Transverse colon (tissue), 4 donors: ENCODE measurements at regions not wholly inside any gene's neighbourhood (a gene's known extent, or its start where the extent isn't known, plus 50 kb on each side); places are given as distances from the start of the nearest gene placed in this dataset.

Experiments
- DNase-seq: peaks from one replicate; pipeline ENCODE4 v3.0.0-alpha.2; 2019
- H3K27ac ChIP-seq, 4 donors: fragments of 200-600 bp; sonication (generic); 2 replicates each; pipeline ENCODE4 v1.5.1; 2016 to 2018; ENCODE audit warnings: inconsistent platforms in 4 of 4
- H3K27me3 ChIP-seq: fragments of 200-600 bp; sonication (generic); 2 replicates; pipeline ENCODE4 v1.5.1; 2017; ENCODE audit warnings: inconsistent platforms
- H3K36me3 ChIP-seq, 4 donors: fragments of 200-600 bp; sonication (generic); 2 replicates each; pipeline ENCODE4 v1.5.1; 2017 to 2019; ENCODE audit warnings: inconsistent platforms in 4 of 4
- H3K4me1 ChIP-seq, 4 donors: fragments of 200-600 bp; sonication (generic); 2 replicates each; pipeline ENCODE4 v1.5.1; 2017 to 2020; ENCODE audit warnings: inconsistent platforms in 4 of 4
- H3K4me3 ChIP-seq, 4 donors: fragments of 200-600 bp; sonication (generic); 1 replicate in 1 of 4; 2 replicates in 3 of 4; pipeline versions ENCODE4 v1.5.1 to v1.6.1; 2017 to 2019; ENCODE audit warnings: inconsistent platforms in 4 of 4
- H3K9me3 ChIP-seq, 2 donors: fragments of 200-600 bp; sonication (generic); 2 replicates each; pipeline ENCODE4 v1.5.1; 2017 to 2019; ENCODE audit warnings: inconsistent platforms in 2 of 2
- CTCF ChIP-seq, 5 experiments: fragments of 200-600 bp in 3 of 5; fragments of 450-650 bp in 2 of 5; sonication (generic) in 3 of 5; IDR thresholded peaks; 1 replicate in 2 of 5; 2 replicates in 3 of 5; pipeline ENCODE4 v1.5.1; 2016 to 2017; ENCODE audit warnings: antibody characterized with exemption in 5 of 5, inconsistent platforms in 3 of 5, mild to moderate bottlenecking in 2 of 5, moderate library complexity in 1 of 5
- EP300 ChIP-seq: sonication (generic); formaldehyde crosslinking; IDR thresholded peaks from one replicate; pipeline ENCODE4 v1.6.1; 2017; ENCODE audit warnings: antibody characterized with exemption, low read depth
- POLR2A ChIP-seq: fragments of 450-650 bp; IDR thresholded peaks from one replicate; pipeline ENCODE4 v1.6.1; 2016; ENCODE audit warnings: antibody characterized with exemption, mild to moderate bottlenecking, moderate library complexity
- POLR2AphosphoS5 ChIP-seq, 3 donors: sonication (generic); formaldehyde crosslinking; IDR thresholded peaks; one replicate each; pipeline ENCODE4 v1.6.1; 2016; ENCODE audit warnings: antibody characterized with exemption in 3 of 3
- WGBS, 2 donors: methylation state at CpG; one replicate each; pipeline ENCODE4 v1.1.5; 2018; ENCODE audit warnings: low coverage in 1 of 2; 5-methylcytosine and 5-hydroxymethylcytosine counted together
- in situ Hi-C, 4 donors: fragments of 200-750 bp; cut with MboI; loops; one replicate each; pipeline versions ENCODE4 v1.15.0 to v1.15.1; 2017; ENCODE audit warnings: low sequenced_read_pairs in 3 of 4, low pct_ligation_motif_present in 1 of 4, low pct_unique_long_range_greater_than_20kb in 1 of 4
- intact Hi-C: fragments of 100-400 bp; cut with DNase I; formaldehyde crosslinking; loops from one replicate; pipeline ENCODE4 v1.15.1; 2023; ENCODE audit warnings: low total_unique reads

- intact Hi-C loops: no loop called here
- WGBS, 2 donors: 40 to 42% methylated on average over 1 to 2 of the region's 2 CpGs
- no peak for DNase-seq
- H3K36me3 ChIP-seq: no peaks in the 10 kb centered on the region
- TF ChIP-seq EP300 (no peak), POLR2A (no peak), CTCF (IDR thresholded peaks at IDR 0.05) (no peak), POLR2AphosphoS5 (IDR thresholded peaks at IDR 0.05) (no peak)
- H3K4me1 ChIP-seq: no peaks in the 10 kb centered on the region
- H3K4me3 ChIP-seq: no peak overlapping the region
- H3K27me3 ChIP-seq: no peaks in the 10 kb centered on the region
- H3K27ac ChIP-seq: no peak overlapping the region
- in situ Hi-C loops: no loop called here
- H3K9me3 ChIP-seq: no peaks in the 10 kb centered on the region
These were observed 280.5 kb downstream of the RNF144B start for GRCh38 chr6:18667612-18668011.

- no peak overlapping the region for H3K4me3 ChIP-seq
- H3K9me3 ChIP-seq: no peaks in the 10 kb centered on the region
- 64 to 66% methylated on average over 3 of the region's 3 CpGs for WGBS, 2 donors
- no peaks in the 10 kb centered on the region for H3K4me1 ChIP-seq
- in situ Hi-C loops (no loop called here), intact Hi-C loops (no loop called here)
- no peak overlapping the region for H3K27ac ChIP-seq
- H3K36me3 ChIP-seq: no peaks in the 10 kb centered on the region
- H3K27me3 ChIP-seq: no peaks in the 10 kb centered on the region
- TF ChIP-seq POLR2AphosphoS5 (IDR thresholded peaks at IDR 0.05): no peak
- no peak for TF ChIP-seq POLR2A
- no peak for TF ChIP-seq EP300
- no peak for TF ChIP-seq CTCF (IDR thresholded peaks at IDR 0.05)
- DNase-seq: no peak
These were observed 281.8 kb downstream of the RNF144B start for GRCh38 chr6:18668994-18669393.

GRCh38 chr6:18672852-18673251 is 285.7 kb downstream of the RNF144B start:
- DNase-seq: no peak
- intact Hi-C loops (no loop called here), in situ Hi-C loops (no loop called here)
- H3K4me1 ChIP-seq: no peaks in the 10 kb centered on the region
- 74 to 100% methylated on average over 1 of the region's 1 CpG for WGBS, 2 donors
- no peaks in the 10 kb centered on the region for H3K9me3 ChIP-seq
- H3K4me3 ChIP-seq: no peak overlapping the region
- no peaks in the 10 kb centered on the region for H3K36me3 ChIP-seq
- no peaks in the 10 kb centered on the region for H3K27me3 ChIP-seq
- TF ChIP-seq EP300 (no peak), POLR2AphosphoS5 (IDR thresholded peaks at IDR 0.05) (no peak), CTCF (IDR thresholded peaks at IDR 0.05) (no peak), POLR2A (no peak)
- no peak overlapping the region for H3K27ac ChIP-seq

- DNase-seq: no peak
- Histone ChIP-seq H3K36me3 (no peaks in the 10 kb centered on the region), H3K9me3 (no peaks in the 10 kb centered on the region), H3K4me3 (no peak overlapping the region), H3K27me3 (no peaks in the 10 kb centered on the region), H3K4me1 (no peaks in the 10 kb centered on the region), H3K27ac (no peak overlapping the region)
- in situ Hi-C loops: no loop called here
- TF ChIP-seq EP300 (no peak), POLR2A (no peak), POLR2AphosphoS5 (IDR thresholded peaks at IDR 0.05) (no peak), CTCF (IDR thresholded peaks at IDR 0.05) (no peak)
- intact Hi-C loops: no loop called here
These were observed 287.2 kb downstream of the RNF144B start for GRCh38 chr6:18674346-18674745.
